ENCODE measurements at regions not wholly inside any gene's neighbourhood (a gene's known extent, or its start where the extent isn't known, plus 50 kb on each side); places are given as distances from the start of the nearest gene placed in this dataset.

- H3K4me3 ChIP-seq (IDR thresholded peaks at IDR 0.05; ENCODE audit: insufficient read depth, low read depth, low read length), result no peak overlapping the region
- H3K9ac ChIP-seq, result no peak overlapping the region
- H3K79me2 ChIP-seq (ENCODE audit: insufficient read depth, low read depth), result no peaks in the 10 kb centered on the region
- H3K27me3 ChIP-seq (ENCODE audit: insufficient read depth, low read depth), result no peaks in the 10 kb centered on the region; the same call in 1 of the 2 replicates
- TF ChIP-seq CTCF (conservative IDR thresholded peaks at IDR 0.05; ENCODE audit: low read depth, low read length), result no peak
- H3K27ac ChIP-seq, result no peak overlapping the region
- no peak overlapping the region for H2AFZ ChIP-seq (ENCODE audit: low read depth)
- no peak overlapping the region for H3K4me2 ChIP-seq
- H3K36me3 ChIP-seq (ENCODE audit: insufficient read depth), result no peaks in the 10 kb centered on the region
- H3K4me1 ChIP-seq (ENCODE audit: low read depth, poor library complexity, severe bottlenecking), result peaks cover 12% of the 10 kb centered on the region
- no peaks in the 10 kb centered on the region for H4K20me1 ChIP-seq (ENCODE audit: insufficient read depth)
These were observed 191.7 kb downstream of the TRIM27 start for GRCh38 chr6:28732052-28732451.

GRCh38 chr6:28734443-28734959 lies 189.3 kb downstream of the TRIM27 start:
- Histone ChIP-seq H3K27me3 (ENCODE audit: insufficient read depth, low read depth) (no peaks in the 10 kb centered on the region; the same call in 1 of the 2 replicates), H3K9ac (no peak overlapping the region), H3K4me1 (ENCODE audit: low read depth, poor library complexity, severe bottlenecking) (no peaks in the 10 kb centered on the region), H3K79me2 (ENCODE audit: insufficient read depth, low read depth) (no peaks in the 10 kb centered on the region), H4K20me1 (ENCODE audit: insufficient read depth) (no peaks in the 10 kb centered on the region), H3K4me2 (no peak overlapping the region), H3K36me3 (ENCODE audit: insufficient read depth) (no peaks in the 10 kb centered on the region), H2AFZ (ENCODE audit: low read depth) (no peak overlapping the region), H3K27ac (no peak overlapping the region), H3K4me3 (IDR thresholded peaks at IDR 0.05; ENCODE audit: insufficient read depth, low read depth, low read length) (no peak overlapping the region)
- TF ChIP-seq CTCF (conservative IDR thresholded peaks at IDR 0.05; ENCODE audit: low read depth, low read length), result no peak

GRCh38 chr6:28736121-28736520 lies 187.7 kb downstream of the TRIM27 start:
- Histone ChIP-seq H3K4me3 (IDR thresholded peaks at IDR 0.05; ENCODE audit: insufficient read depth, low read depth, low read length) (no peak overlapping the region), H3K9ac (no peak overlapping the region), H3K27ac (no peak overlapping the region), H3K79me2 (ENCODE audit: insufficient read depth, low read depth) (no peaks in the 10 kb centered on the region), H3K27me3 (ENCODE audit: insufficient read depth, low read depth) (no peaks in the 10 kb centered on the region; the same call in 1 of the 2 replicates), H3K4me1 (ENCODE audit: low read depth, poor library complexity, severe bottlenecking) (no peaks in the 10 kb centered on the region), H3K4me2 (no peak overlapping the region), H2AFZ (ENCODE audit: low read depth) (no peak overlapping the region), H3K36me3 (ENCODE audit: insufficient read depth) (no peaks in the 10 kb centered on the region), H4K20me1 (ENCODE audit: insufficient read depth) (no peaks in the 10 kb centered on the region)
- TF ChIP-seq CTCF (conservative IDR thresholded peaks at IDR 0.05; ENCODE audit: low read depth, low read length), result no peak

- no peaks in the 10 kb centered on the region for H3K36me3 ChIP-seq (ENCODE audit: insufficient read depth)
- no peaks in the 10 kb centered on the region for H3K4me1 ChIP-seq (ENCODE audit: low read depth, poor library complexity, severe bottlenecking)
- no peaks in the 10 kb centered on the region; the same call in 1 of the 2 replicates for H3K27me3 ChIP-seq (ENCODE audit: insufficient read depth, low read depth)
- H3K79me2 ChIP-seq (ENCODE audit: insufficient read depth, low read depth), result no peaks in the 10 kb centered on the region
- H2AFZ ChIP-seq (ENCODE audit: low read depth), result no peak overlapping the region
- no peak overlapping the region for H3K27ac ChIP-seq
- TF ChIP-seq CTCF (conservative IDR thresholded peaks at IDR 0.05; ENCODE audit: low read depth, low read length), result no peak
- H3K4me2 ChIP-seq, result no peak overlapping the region
- H3K9ac ChIP-seq, result no peak overlapping the region
- no peaks in the 10 kb centered on the region for H4K20me1 ChIP-seq (ENCODE audit: insufficient read depth)
- H3K4me3 ChIP-seq (IDR thresholded peaks at IDR 0.05; ENCODE audit: insufficient read depth, low read depth, low read length), result no peak overlapping the region
These were observed 185.9 kb downstream of the TRIM27 start for GRCh38 chr6:28737750-28738395.

Data from KMS-11 (cell line).